A673 (cell line): ENCODE measurements at regions not wholly inside any gene's neighbourhood (a gene's known extent, or its start where the extent isn't known, plus 50 kb on each side); places are given as distances from the start of the nearest gene placed in this dataset.

ENCODE experiments used
- BruUV-seq: library from RNA; stranded (reverse); fragments of 400-500 nt; replicated peaks from 2 replicates; lab custom pipeline; 2021; lab: Mats Ljungman, UMichigan
- CTCF ChIA-PET: fragments of 300-600 bp; sonication (Branson Sonifier 250); formaldehyde crosslinking; loops from one replicate; lab custom pipeline; 2022; ENCODE audit warnings: antibody characterized with exemption; lab: Charles Lee
- POLR2A ChIA-PET: fragments of 300-600 bp; sonication (Branson Sonifier 250); formaldehyde crosslinking; loops from one replicate; lab custom pipeline; 2022; ENCODE audit warnings: antibody characterized with exemption; ENCODE audit not compliant: low non-redundant PET; lab: Charles Lee
- DNase-seq: peaks from one replicate; pipeline ENCODE4 v3.0.0-alpha.2; 2015; ENCODE audit warnings: low spot score
- H3K27ac ChIP-seq: fragments of 200-600 bp; sonication (generic); 2 replicates; pipeline ENCODE4 v1.5.1; 2016; ENCODE audit warnings: mixed run types, low read depth, mild to moderate bottlenecking, mixed read lengths, antibody characterized with exemption, low read length; ENCODE audit not compliant: poor library complexity, severe bottlenecking
- H3K27me3 ChIP-seq: fragments of 200-600 bp; sonication (generic); replicated peaks from 2 replicates; pipeline ENCODE4 v1.6.1; 2017; ENCODE audit warnings: mixed run types, low read depth, mild to moderate bottlenecking, mixed read lengths, antibody characterized with exemption, low read length; ENCODE audit not compliant: insufficient read depth, poor library complexity
- H3K36me3 ChIP-seq: fragments of 200-600 bp; sonication (generic); 2 replicates; pipeline ENCODE4 v1.6.1; 2016; ENCODE audit warnings: mixed run types, mild to moderate bottlenecking, mixed read lengths, antibody characterized with exemption, low read length; ENCODE audit not compliant: insufficient read depth, poor library complexity, severe bottlenecking
- H3K4me1 ChIP-seq: fragments of 200-600 bp; sonication (generic); 2 replicates; pipeline ENCODE4 v1.6.1; 2017; ENCODE audit warnings: mixed run types, mild to moderate bottlenecking, mixed read lengths, antibody characterized with exemption, low read length; ENCODE audit not compliant: insufficient read depth, poor library complexity, severe bottlenecking
- H3K4me3 ChIP-seq: fragments of 200-600 bp; sonication (generic); 2 replicates; pipeline ENCODE4 v1.5.1; 2016; ENCODE audit warnings: low read depth, mixed run types, mild to moderate bottlenecking, mixed read lengths, low read length; ENCODE audit not compliant: poor library complexity, severe bottlenecking
- H3K9me3 ChIP-seq: fragments of 200-600 bp; sonication (generic); 2 replicates; pipeline ENCODE4 v1.6.1; 2016; ENCODE audit warnings: mixed run types, low read depth, mild to moderate bottlenecking, mixed read lengths, antibody characterized with exemption, low read length; ENCODE audit not compliant: poor library complexity, severe bottlenecking
- EZH2 ChIP-seq: fragments of 200-600 bp; sonication (generic); IDR thresholded peaks from 2 replicates; pipeline ENCODE4 v1.6.1; 2017; ENCODE audit warnings: borderline replicate concordance, low read depth, mild to moderate bottlenecking, mixed read lengths, antibody characterized with exemption, low read length; ENCODE audit not compliant: poor library complexity, severe bottlenecking
- intact Hi-C: fragments of 100-400 bp; cut with micrococcal nuclease; formaldehyde crosslinking; loops from one replicate; pipeline ENCODE4 v1.10.0; 2022; ENCODE audit not compliant: unreplicated experiment
- TF ChIP-seq, protein P1 (sequence below): fragments of 300-800, 200-600 bp; sonication (generic); conservative IDR thresholded peaks from 2 replicates; pipeline ENCODE4 v1.5.1; 2017; ENCODE audit warnings: low read depth, mild to moderate bottlenecking, antibody characterized with exemption, low read length, moderate library complexity, mixed read lengths

DNA sequence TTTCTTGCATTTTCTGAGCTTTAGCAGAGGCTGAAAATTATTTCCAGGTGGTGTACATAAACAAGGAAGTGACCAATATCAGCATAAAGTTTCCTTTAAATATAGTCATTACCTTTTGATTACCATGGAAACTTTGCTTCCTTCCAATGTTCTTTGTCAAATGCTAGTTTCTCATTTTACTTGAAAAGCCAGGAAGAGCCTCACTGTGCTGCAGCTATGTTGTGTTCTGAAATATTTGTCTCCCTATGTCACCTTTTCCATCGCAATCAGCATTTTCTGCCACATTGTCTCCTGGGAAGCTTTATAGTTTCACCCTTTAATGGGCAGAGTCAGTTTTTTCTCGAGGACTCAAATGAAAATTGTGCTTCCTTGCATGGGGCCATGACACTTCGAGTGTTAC is 496.0 kb downstream of the CDH8 start:
- no peaks in the 10 kb centered on the region for H3K4me1 ChIP-seq
- intact Hi-C loops = no loop called here
- peak; percentile 4 for DNase-seq
- TF ChIP-seq EZH2 = no peak
- TF ChIP-seq, protein P1, sequence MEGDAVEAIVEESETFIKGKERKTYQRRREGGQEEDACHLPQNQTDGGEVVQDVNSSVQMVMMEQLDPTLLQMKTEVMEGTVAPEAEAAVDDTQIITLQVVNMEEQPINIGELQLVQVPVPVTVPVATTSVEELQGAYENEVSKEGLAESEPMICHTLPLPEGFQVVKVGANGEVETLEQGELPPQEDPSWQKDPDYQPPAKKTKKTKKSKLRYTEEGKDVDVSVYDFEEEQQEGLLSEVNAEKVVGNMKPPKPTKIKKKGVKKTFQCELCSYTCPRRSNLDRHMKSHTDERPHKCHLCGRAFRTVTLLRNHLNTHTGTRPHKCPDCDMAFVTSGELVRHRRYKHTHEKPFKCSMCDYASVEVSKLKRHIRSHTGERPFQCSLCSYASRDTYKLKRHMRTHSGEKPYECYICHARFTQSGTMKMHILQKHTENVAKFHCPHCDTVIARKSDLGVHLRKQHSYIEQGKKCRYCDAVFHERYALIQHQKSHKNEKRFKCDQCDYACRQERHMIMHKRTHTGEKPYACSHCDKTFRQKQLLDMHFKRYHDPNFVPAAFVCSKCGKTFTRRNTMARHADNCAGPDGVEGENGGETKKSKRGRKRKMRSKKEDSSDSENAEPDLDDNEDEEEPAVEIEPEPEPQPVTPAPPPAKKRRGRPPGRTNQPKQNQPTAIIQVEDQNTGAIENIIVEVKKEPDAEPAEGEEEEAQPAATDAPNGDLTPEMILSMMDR = no peak
- H3K4me3 ChIP-seq = no peak overlapping the region
- ChIA-PET POLR2A (no interaction called here), CTCF (no interaction called here)
- H3K27me3 ChIP-seq = no peaks in the 10 kb centered on the region
- no peaks in the 10 kb centered on the region for H3K36me3 ChIP-seq
- BruUV-seq = no TSS peak
- H3K27ac ChIP-seq = no peak overlapping the region
- no peaks in the 10 kb centered on the region for H3K9me3 ChIP-seq

DNA sequence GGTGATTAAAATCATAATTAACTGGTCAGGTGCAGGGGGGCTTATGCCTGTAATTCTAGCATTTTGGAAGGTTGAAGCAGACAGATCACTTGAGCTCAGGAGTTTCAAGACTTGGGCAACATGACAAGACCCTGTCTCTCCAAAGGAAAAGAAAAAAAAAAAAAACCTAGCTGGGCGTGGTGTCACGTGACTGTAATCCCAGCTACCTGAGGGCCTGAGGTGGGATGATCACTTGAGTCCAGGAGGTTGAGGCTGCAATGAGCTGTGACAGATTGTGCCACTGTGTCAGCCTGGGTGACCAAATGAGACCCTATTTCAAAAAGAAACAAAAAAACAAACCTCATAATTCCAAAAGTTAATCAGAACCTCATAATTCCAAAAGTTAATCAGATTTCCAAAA is 505.5 kb downstream of the CDH8 start:
- no peak for TF ChIP-seq EZH2
- TF ChIP-seq, protein P1 = no peak
- H3K27ac ChIP-seq = no peak overlapping the region
- intact Hi-C loops = no loop called here
- H3K36me3 ChIP-seq = no peaks in the 10 kb centered on the region
- no peak for DNase-seq
- H3K4me3 ChIP-seq = no peak overlapping the region
- CTCF ChIA-PET = no interaction called here
- POLR2A ChIA-PET = no interaction called here
- BruUV-seq = no TSS peak
- no peaks in the 10 kb centered on the region for H3K4me1 ChIP-seq
- no peaks in the 10 kb centered on the region for H3K9me3 ChIP-seq
- no peaks in the 10 kb centered on the region for H3K27me3 ChIP-seq

- CTCF ChIA-PET = no interaction called here
Observed at GRCh38 chr16:61500851-61501250, 535.4 kb downstream of the CDH8 start.

More at GRCh38 chr16:61500851-61501250, 535.4 kb downstream of the CDH8 start:
- no peaks in the 10 kb centered on the region for H3K4me1 ChIP-seq
- H3K27ac ChIP-seq = no peak overlapping the region
- POLR2A ChIA-PET = no interaction called here
- intact Hi-C loops = no loop called here
- DNase-seq = no peak
- H3K4me3 ChIP-seq = no peak overlapping the region
- H3K9me3 ChIP-seq = no peaks in the 10 kb centered on the region
- H3K27me3 ChIP-seq = no peaks in the 10 kb centered on the region
- no peaks in the 10 kb centered on the region for H3K36me3 ChIP-seq
- BruUV-seq = no TSS peak
- TF ChIP-seq, protein P1 = no peak
- no peak for TF ChIP-seq EZH2
